H9 (cell line): ENCODE measurements at regions not wholly inside any gene's neighbourhood (a gene's known extent, or its start where the extent isn't known, plus 50 kb on each side); places are given as distances from the start of the nearest gene placed in this dataset.

Experiments used
- DNase-seq: peaks from one replicate; pipeline ENCODE4 v3.0.0-alpha.2; 2017
- H2AFZ ChIP-seq: one replicate; pipeline ENCODE4 v1.6.1; 2013; ENCODE audit warnings: mild to moderate bottlenecking, low read length, control low read depth, moderate library complexity
- H2AK5ac ChIP-seq: 2 replicates; pipeline ENCODE4 v1.6.1; 2013; ENCODE audit warnings: low read length, control low read depth, mixed read lengths; ENCODE audit not compliant: insufficient read length
- H2BK120ac ChIP-seq: one replicate; pipeline ENCODE4 v1.6.1; 2013; ENCODE audit warnings: low read depth, mild to moderate bottlenecking, low read length, control low read depth, inconsistent platforms; ENCODE audit not compliant: poor library complexity, severe bottlenecking
- H2BK12ac ChIP-seq: 2 replicates; pipeline ENCODE4 v1.6.1; 2013; ENCODE audit warnings: low read length, control low read depth, mixed read lengths, low read depth; ENCODE audit not compliant: insufficient read length
- H2BK15ac ChIP-seq: 2 replicates; pipeline ENCODE4 v1.6.1; 2013; ENCODE audit warnings: low read depth, low read length, control low read depth
- H2BK20ac ChIP-seq: one replicate; pipeline ENCODE4 v1.6.1; 2013; ENCODE audit warnings: low read depth, mild to moderate bottlenecking, low read length, control low read depth, inconsistent platforms; ENCODE audit not compliant: poor library complexity, severe bottlenecking
- H2BK5ac ChIP-seq: 2 replicates; pipeline ENCODE4 v1.6.1; 2013; ENCODE audit warnings: low read length, control low read depth, mixed read lengths; ENCODE audit not compliant: insufficient read length
- H3K14ac ChIP-seq: 2 replicates; pipeline ENCODE4 v1.6.1; 2013; ENCODE audit warnings: low read length, control low read depth; ENCODE audit not compliant: insufficient read depth
- H3K18ac ChIP-seq: 2 replicates; pipeline ENCODE4 v1.6.1; 2013; ENCODE audit warnings: low read depth, mild to moderate bottlenecking, mixed read lengths, low read length, control low read depth; ENCODE audit not compliant: insufficient read length
- H3K23ac ChIP-seq: 2 replicates; pipeline ENCODE4 v1.6.1; 2013; ENCODE audit warnings: low read length, control low read depth, mixed read lengths, low read depth; ENCODE audit not compliant: insufficient read length
- H3K23me2 ChIP-seq: 2 replicates; pipeline ENCODE4 v1.6.1; 2013; ENCODE audit warnings: low read depth, mild to moderate bottlenecking, mixed read lengths, low read length, control low read depth; ENCODE audit not compliant: insufficient read length, poor library complexity, severe bottlenecking
- H3K27ac ChIP-seq: 2 replicates; pipeline ENCODE4 v1.5.1; 2013; ENCODE audit warnings: low read length, control low read depth, mixed read lengths, low read depth; ENCODE audit not compliant: insufficient read length
- H3K27me3 ChIP-seq: 2 replicates; pipeline ENCODE4 v1.6.1; 2013; ENCODE audit warnings: low read length, control low read depth, inconsistent platforms; ENCODE audit not compliant: insufficient read depth
- H3K4ac ChIP-seq: 2 replicates; pipeline ENCODE4 v1.6.1; 2013; ENCODE audit warnings: low read depth, mild to moderate bottlenecking, control low read depth, inconsistent platforms, low read length, moderate library complexity
- H3K4me1 ChIP-seq: 2 replicates; pipeline ENCODE4 v1.6.1; 2013; ENCODE audit warnings: low read length, control low read depth, inconsistent platforms; ENCODE audit not compliant: insufficient read depth
- H3K4me2 ChIP-seq: 2 replicates; pipeline ENCODE4 v1.6.1; 2013; ENCODE audit warnings: low read length, control low read depth, mixed read lengths; ENCODE audit not compliant: insufficient read length, insufficient read depth
- H3K56ac ChIP-seq: 2 replicates; pipeline ENCODE4 v1.6.1; 2013; ENCODE audit warnings: low read depth, mild to moderate bottlenecking, mixed read lengths, low read length, control low read depth; ENCODE audit not compliant: insufficient read length
- H3K79me1 ChIP-seq: 2 replicates; pipeline ENCODE4 v1.6.1; 2013; ENCODE audit warnings: low read depth, mild to moderate bottlenecking, moderate library complexity, low read length, control low read depth, inconsistent platforms; ENCODE audit not compliant: insufficient read depth, poor library complexity, severe bottlenecking
- H3K79me2 ChIP-seq: 2 replicates; pipeline ENCODE4 v1.6.1; 2013; ENCODE audit warnings: low read length, control low read depth, inconsistent platforms; ENCODE audit not compliant: insufficient read depth
- H3K9ac ChIP-seq: 2 replicates; pipeline ENCODE4 v1.6.1; 2013; ENCODE audit warnings: low read length, control low read depth, mixed read lengths; ENCODE audit not compliant: insufficient read length; ENCODE audit errors: extremely low read depth
- H3K9me3 ChIP-seq: one replicate; pipeline ENCODE4 v1.6.1; 2013; ENCODE audit warnings: low read depth, low read length, inconsistent platforms; ENCODE audit not compliant: control insufficient read depth
- H3T11ph ChIP-seq: one replicate; pipeline ENCODE4 v1.6.1; 2013; ENCODE audit warnings: mild to moderate bottlenecking, low read length, control low read depth, inconsistent platforms
- H4K20me1 ChIP-seq: one replicate; pipeline ENCODE4 v1.6.1; 2013; ENCODE audit not compliant: control insufficient read depth, insufficient read length, insufficient read depth
- H4K5ac ChIP-seq: 2 replicates; pipeline ENCODE4 v1.6.1; 2013; ENCODE audit warnings: low read depth, mild to moderate bottlenecking, mixed read lengths, low read length, control low read depth; ENCODE audit not compliant: insufficient read length
- H4K8ac ChIP-seq: replicated peaks from 2 replicates; pipeline ENCODE4 v1.6.1; 2013; ENCODE audit warnings: low read length, control low read depth, mixed read lengths, low read depth; ENCODE audit not compliant: insufficient read length
- H4K91ac ChIP-seq: 2 replicates; pipeline ENCODE4 v1.6.1; 2013; ENCODE audit warnings: low read depth, mild to moderate bottlenecking, moderate library complexity, mixed read lengths, low read length, control low read depth; ENCODE audit not compliant: insufficient read length
- H3K27ac Mint-ChIP-seq, 3 experiments: 2 replicates in 2 of 3; 3 replicates in 1 of 3; pipeline ENCODE4 v1.8.0; 2020 to 2021; ENCODE audit warnings: mixed read lengths in 3 of 3, mild to moderate bottlenecking in 1 of 3, moderate library complexity in 1 of 3
- H3K27me3 Mint-ChIP-seq: 2 replicates; pipeline ENCODE4 v1.8.0; 2021; ENCODE audit warnings: low read depth, mild to moderate bottlenecking, moderate library complexity, mixed read lengths
- H3K36me3 Mint-ChIP-seq, 3 experiments: 2 replicates in 2 of 3; 3 replicates in 1 of 3; pipeline ENCODE4 v1.8.0; 2020 to 2021; ENCODE audit warnings: low read depth in 3 of 3, mixed read lengths in 3 of 3; ENCODE audit not compliant: insufficient read depth in 1 of 3
- H3K4me1 Mint-ChIP-seq, 2 experiments: 2 replicates each; pipeline ENCODE4 v1.8.0; 2020; ENCODE audit warnings: mixed read lengths in 2 of 2
- H3K4me3 Mint-ChIP-seq, 2 experiments: 2 replicates in 1 of 2; 3 replicates in 1 of 2; pipeline ENCODE4 v1.8.0; 2020 to 2021; ENCODE audit warnings: mild to moderate bottlenecking in 2 of 2, mixed read lengths in 2 of 2, moderate library complexity in 1 of 2
- H3K9me3 Mint-ChIP-seq, 2 experiments: 2 replicates in 1 of 2; 3 replicates in 1 of 2; pipeline ENCODE4 v1.8.0; 2020; ENCODE audit warnings: mild to moderate bottlenecking in 2 of 2, mixed read lengths in 2 of 2, moderate library complexity in 1 of 2
- CTCF ChIP-seq: fragments of 200-600 bp; sonication (generic); conservative IDR thresholded peaks from 3 replicates; pipeline ENCODE4 v1.8.0; 2021; ENCODE audit warnings: antibody characterized with exemption, mild to moderate bottlenecking
- WGBS: extraction: QIAGEN DNeasy Blood & Tissue Kit; methylation state at CpG from one replicate; pipeline ENCODE4 v1.1.7; 2013; ENCODE audit warnings: missing lambda C conversion rate, low lambda C conversion rate, mixed read lengths; ENCODE audit not compliant: insufficient read length; ENCODE audit errors: extremely low coverage; 5-methylcytosine and 5-hydroxymethylcytosine counted together

GRCh38 chr14:105938959-105939358, 412.6 kb downstream of the TMEM121 start:
- Histone ChIP-seq H3K23ac (no peak overlapping the region), H2AFZ (no peak overlapping the region), H3K4me1 (no peaks in the 10 kb centered on the region), H3K27me3 (no peaks in the 10 kb centered on the region), H3K27ac (no peak overlapping the region), H3K9ac (no peak overlapping the region), H3K79me2 (no peaks in the 10 kb centered on the region), H3K56ac (no peak overlapping the region), H3K23me2 (no peaks in the 10 kb centered on the region), H3K4ac (no peak overlapping the region), H3K79me1 (no peaks in the 10 kb centered on the region), H2BK20ac (no peak overlapping the region), H3K14ac (no peak overlapping the region), H3T11ph (no peak overlapping the region), H4K8ac (no peak overlapping the region), H3K4me2 (no peak overlapping the region), H3K9me3 (peaks cover 100% of the 10 kb centered on the region), H4K91ac (no peak overlapping the region), H2AK5ac (no peak overlapping the region), H4K5ac (no peak overlapping the region), H4K20me1 (no peaks in the 10 kb centered on the region), H2BK15ac (no peak overlapping the region), H2BK120ac (no peak overlapping the region), H2BK12ac (no peak overlapping the region), H3K18ac (no peak overlapping the region), H2BK5ac (no peak overlapping the region)
- H3K27me3 Mint-ChIP-seq: peaks cover 3% of the 10 kb centered on the region
- peaks cover 97 to 99% of the 10 kb centered on the region in 2 experiments for H3K9me3 Mint-ChIP-seq
- no peak for DNase-seq
- peaks cover 6 to 45% (median 12%) of the 10 kb centered on the region in 3 experiments; a peak in 6 of 7 replicates for H3K36me3 Mint-ChIP-seq
- TF ChIP-seq CTCF: no peak
- no peaks in the 10 kb centered on the region for H3K4me1 Mint-ChIP-seq
- no peak overlapping the region; a peak in 1 of 5 replicates for H3K4me3 Mint-ChIP-seq
- no CpG with 5 or more reads among the region's 1 CpG for WGBS
- no peak overlapping the region for H3K27ac Mint-ChIP-seq
